ENCODE measurements at regions not wholly inside any gene's neighbourhood (a gene's known extent, or its start where the extent isn't known, plus 50 kb on each side); places are given as distances from the start of the nearest gene placed in this dataset.

GRCh38 chr1:67607286-67607685, 77.7 kb upstream of the GADD45A start:
- TF ChIP-seq EZH2phosphoT487 (IDR thresholded peaks at IDR 0.05; ENCODE audit: borderline replicate concordance, low read length) (no peak), CTCF (conservative IDR thresholded peaks at IDR 0.05; ENCODE audit: low read depth, low read length) (no peak), EZH2 (IDR thresholded peaks at IDR 0.05; ENCODE audit: low read length, unreplicated experiment) (no peak)

Data from PC-3 (cell line).